AG04449 (cell line): ENCODE measurements at regions not wholly inside any gene's neighbourhood (a gene's known extent, or its start where the extent isn't known, plus 50 kb on each side); places are given as distances from the start of the nearest gene placed in this dataset.

Experiments used
- CTCF ChIA-PET: fragments of 350-600 bp; formaldehyde crosslinking; extraction: SDS; loops from one replicate; lab custom pipeline; 2021; ENCODE audit warnings: antibody characterized with exemption; lab: Yijun Ruan, JAX
- POLR2A ChIA-PET: fragments of 400-600, 350-600 bp; formaldehyde crosslinking; extraction: SDS; loops from one replicate; lab custom pipeline; 2020; ENCODE audit warnings: antibody characterized with exemption, inconsistent platforms; lab: Yijun Ruan, JAX
- DNase-seq: peaks from one replicate; pipeline ENCODE4 v3.0.0-alpha.2; 2010; ENCODE audit warnings: low read depth, low spot score
- H3K4me3 ChIP-seq: 2 replicates; pipeline ENCODE4 v1.5.1; 2011; ENCODE audit warnings: low read depth, mild to moderate bottlenecking, control low read depth, low read length
- CTCF ChIP-seq: IDR thresholded peaks from one replicate; pipeline ENCODE4 v1.5.1; 2011; ENCODE audit warnings: mild to moderate bottlenecking, moderate library complexity, low read length, control low read depth, inconsistent platforms; ENCODE audit not compliant: insufficient read depth; ENCODE audit errors: missing control alignments

GRCh38 chr11:26201411-26201810 lies 130.5 kb upstream of the ANO3 start:
- no peak overlapping the region for H3K4me3 ChIP-seq
- ChIA-PET POLR2A (no interaction called here), CTCF (interaction anchor here (1.0 kb wide), 1 partner anchor 219 kb away, joined by 7 read pairs; no protein-coding TSS in a partner anchor)
- no peak for TF ChIP-seq CTCF
- DNase-seq = no peak

- no peak for TF ChIP-seq CTCF
- ChIA-PET POLR2A (no interaction called here), CTCF (no interaction called here)
- DNase-seq = no peak
- H3K4me3 ChIP-seq = no peak overlapping the region
These were observed 129.2 kb upstream of the ANO3 start for GRCh38 chr11:26202754-26203153.

- H3K4me3 ChIP-seq = no peak overlapping the region
- no peak for TF ChIP-seq CTCF
- ChIA-PET POLR2A (no interaction called here), CTCF (interaction anchor here (2.2 kb wide), 1 partner anchor 222 kb away, joined by 8 read pairs; no protein-coding TSS in a partner anchor)
- no peak for DNase-seq
These were observed 127.8 kb upstream of the ANO3 start for GRCh38 chr11:26204101-26204500.

GRCh38 chr11:26204839-26205238 lies 127.1 kb upstream of the ANO3 start:
- CTCF ChIA-PET = interaction anchor here (2.2 kb wide), 2 partner anchors 223 to 224 kb away, joined by 8 read pairs; no protein-coding TSS in a partner anchor
- DNase-seq = no peak
- no peak overlapping the region for H3K4me3 ChIP-seq
- no peak for TF ChIP-seq CTCF
- POLR2A ChIA-PET = no interaction called here

GRCh38 chr11:26219183-26220117 lies 112.5 kb upstream of the ANO3 start:
- no peak for DNase-seq
- CTCF ChIA-PET = interaction anchor here (1.2 to 11.3 kb wide), 3 partner anchors 8 to 237 kb away, joined by 3 to 126 read pairs (median 8); no protein-coding TSS in a partner anchor
- TF ChIP-seq CTCF = no peak
- no peak overlapping the region for H3K4me3 ChIP-seq
- POLR2A ChIA-PET = no interaction called here

GRCh38 chr11:26225646-26226045 lies 106.3 kb upstream of the ANO3 start:
- DNase-seq = no peak
- CTCF ChIA-PET = interaction anchor here (1.1 to 11.3 kb wide), 2 partner anchors 16 to 243 kb away, joined by 3 to 126 read pairs; no protein-coding TSS in a partner anchor
- POLR2A ChIA-PET = no interaction called here
- no peak overlapping the region for H3K4me3 ChIP-seq
- TF ChIP-seq CTCF = no peak
